Uterus (tissue), 2 donors: ENCODE measurements at regions not wholly inside any gene's neighbourhood (a gene's known extent, or its start where the extent isn't known, plus 50 kb on each side); places are given as distances from the start of the nearest gene placed in this dataset.

Source experiments
- POLR2A ChIP-seq, 2 donors: fragments of 450-650 bp; IDR thresholded peaks; one replicate each; pipeline ENCODE4 v1.6.1; 2016; ENCODE audit warnings: antibody characterized with exemption in 2 of 2, mild to moderate bottlenecking in 1 of 2, moderate library complexity in 1 of 2
- TF ChIP-seq, protein P1 (sequence below), 4 experiments: fragments of 200-600 bp in 2 of 4; fragments of 450-650 bp in 2 of 4; sonication (generic) in 2 of 4; IDR thresholded peaks; one replicate each; pipeline ENCODE4 v1.5.1; 2016 to 2019; ENCODE audit warnings: antibody characterized with exemption in 4 of 4, mild to moderate bottlenecking in 2 of 4, moderate library complexity in 1 of 4

DNA sequence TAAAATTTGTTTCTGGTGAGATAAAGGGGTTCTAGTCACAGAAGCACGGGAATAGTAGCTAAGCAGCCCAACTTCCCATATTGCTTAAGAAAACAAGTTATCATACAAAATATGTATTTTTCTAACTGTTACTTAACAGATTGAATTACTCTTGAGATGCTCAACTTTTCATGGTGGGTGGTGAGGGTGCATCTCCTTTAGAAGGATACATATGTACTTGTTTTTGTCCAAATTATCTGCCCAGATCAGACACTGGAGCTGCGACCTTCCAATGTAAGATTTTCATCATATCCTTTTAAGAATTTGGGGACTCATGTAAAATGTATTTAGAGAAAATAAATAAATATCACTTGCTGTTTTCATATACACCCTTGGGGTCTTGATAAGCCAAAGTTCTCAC lies 252.2 kb upstream of the SOX2 start:
- TF ChIP-seq, protein P1, sequence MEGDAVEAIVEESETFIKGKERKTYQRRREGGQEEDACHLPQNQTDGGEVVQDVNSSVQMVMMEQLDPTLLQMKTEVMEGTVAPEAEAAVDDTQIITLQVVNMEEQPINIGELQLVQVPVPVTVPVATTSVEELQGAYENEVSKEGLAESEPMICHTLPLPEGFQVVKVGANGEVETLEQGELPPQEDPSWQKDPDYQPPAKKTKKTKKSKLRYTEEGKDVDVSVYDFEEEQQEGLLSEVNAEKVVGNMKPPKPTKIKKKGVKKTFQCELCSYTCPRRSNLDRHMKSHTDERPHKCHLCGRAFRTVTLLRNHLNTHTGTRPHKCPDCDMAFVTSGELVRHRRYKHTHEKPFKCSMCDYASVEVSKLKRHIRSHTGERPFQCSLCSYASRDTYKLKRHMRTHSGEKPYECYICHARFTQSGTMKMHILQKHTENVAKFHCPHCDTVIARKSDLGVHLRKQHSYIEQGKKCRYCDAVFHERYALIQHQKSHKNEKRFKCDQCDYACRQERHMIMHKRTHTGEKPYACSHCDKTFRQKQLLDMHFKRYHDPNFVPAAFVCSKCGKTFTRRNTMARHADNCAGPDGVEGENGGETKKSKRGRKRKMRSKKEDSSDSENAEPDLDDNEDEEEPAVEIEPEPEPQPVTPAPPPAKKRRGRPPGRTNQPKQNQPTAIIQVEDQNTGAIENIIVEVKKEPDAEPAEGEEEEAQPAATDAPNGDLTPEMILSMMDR (IDR thresholded peaks at IDR 0.05) = no peak
- TF ChIP-seq POLR2A (IDR thresholded peaks at IDR 0.05) = no peak
